GM21423 (cell line): ENCODE measurements at regions not wholly inside any gene's neighbourhood (a gene's known extent, or its start where the extent isn't known, plus 50 kb on each side); places are given as distances from the start of the nearest gene placed in this dataset.

Source experiments
- ATAC-seq: cut with Tn5 transposase; IDR thresholded peaks from one replicate; pipeline ENCODE4 v1.9.1; 2021; ENCODE audit warnings: mild to moderate bottlenecking, moderate library complexity; ENCODE audit not compliant: unreplicated experiment

GRCh38 chr2:220913384-220913783 lies 658.7 kb downstream of the EPHA4 start:
- no peak for ATAC-seq

GRCh38 chr2:220915092-220915623 lies 656.9 kb downstream of the EPHA4 start:
- ATAC-seq: no peak

- ATAC-seq: no peak
Measured at GRCh38 chr2:220916931-220917330, 655.2 kb downstream of the EPHA4 start.

GRCh38 chr2:220930271-220931076 lies 641.6 kb downstream of the EPHA4 start:
- no peak for ATAC-seq

- no peak for ATAC-seq
Measured at GRCh38 chr2:220931491-220931890, 640.6 kb downstream of the EPHA4 start.

GRCh38 chr2:220932041-220932440 lies 640.1 kb downstream of the EPHA4 start:
- ATAC-seq: no peak

- no peak for ATAC-seq
Measured at GRCh38 chr2:220935789-220936321, 636.2 kb downstream of the EPHA4 start.

GRCh38 chr2:220936641-220937197 lies 635.4 kb downstream of the EPHA4 start:
- no peak for ATAC-seq

- no peak for ATAC-seq
Measured at GRCh38 chr2:220937245-220937644, 634.9 kb downstream of the EPHA4 start.

- ATAC-seq: no peak
Measured at GRCh38 chr2:220940646-220941045, 631.5 kb downstream of the EPHA4 start.

- no peak for ATAC-seq
Measured at GRCh38 chr2:220941683-220942082, 630.4 kb downstream of the EPHA4 start.

GRCh38 chr2:220946552-220946951 lies 625.6 kb downstream of the EPHA4 start:
- no peak for ATAC-seq

- no peak for ATAC-seq
Measured at GRCh38 chr2:220948579-220948978, 623.5 kb downstream of the EPHA4 start.

GRCh38 chr2:220949466-220949865 lies 622.6 kb downstream of the EPHA4 start:
- ATAC-seq: no peak

GRCh38 chr2:220955776-220956175 lies 616.3 kb downstream of the EPHA4 start:
- no peak for ATAC-seq

- ATAC-seq: no peak
Measured at GRCh38 chr2:220956429-220956828, 615.7 kb downstream of the EPHA4 start.

GRCh38 chr2:220959391-220959802 lies 612.7 kb downstream of the EPHA4 start:
- no peak for ATAC-seq

GRCh38 chr2:220961143-220961860 lies 610.8 kb downstream of the EPHA4 start:
- ATAC-seq: no peak

GRCh38 chr2:220962556-220962955 lies 609.5 kb downstream of the EPHA4 start:
- no peak for ATAC-seq

- ATAC-seq: no peak
Measured at GRCh38 chr2:220963076-220963475, 609.0 kb downstream of the EPHA4 start.

- no peak for ATAC-seq
Measured at GRCh38 chr2:220963930-220964329, 608.2 kb downstream of the EPHA4 start.
